ENCODE measurements at regions not wholly inside any gene's neighbourhood (a gene's known extent, or its start where the extent isn't known, plus 50 kb on each side); places are given as distances from the start of the nearest gene placed in this dataset.

- no peaks in the 10 kb centered on the region for H3K9me3 ChIP-seq (ENCODE audit: control insufficient read depth, low read length)
- H3K36me3 ChIP-seq (ENCODE audit: control insufficient read depth, insufficient read depth, low read length) = no peaks in the 10 kb centered on the region
- H3K27me3 ChIP-seq (ENCODE audit: control insufficient read depth, insufficient read depth, low read length) = no peaks in the 10 kb centered on the region
- H3K4me2 ChIP-seq (ENCODE audit: low read length) = no peak overlapping the region
- H3K9ac ChIP-seq = no peak overlapping the region
- H3K27ac ChIP-seq = no peak overlapping the region
- no peak overlapping the region for H3K4me3 ChIP-seq (ENCODE audit: low read depth, low read length)
- no peak for TF ChIP-seq CTCF (IDR thresholded peaks at IDR 0.05)
- H2AFZ ChIP-seq = no peak overlapping the region
- H3K79me2 ChIP-seq = no peaks in the 10 kb centered on the region
- H3K4me1 ChIP-seq = no peaks in the 10 kb centered on the region
Measured at GRCh38 chr9:126033318-126033717, 286.1 kb downstream of the PBX3 start.

- Histone ChIP-seq H3K27ac (no peak overlapping the region), H3K36me3 (ENCODE audit: control insufficient read depth, insufficient read depth, low read length) (no peaks in the 10 kb centered on the region), H3K27me3 (ENCODE audit: control insufficient read depth, insufficient read depth, low read length) (no peaks in the 10 kb centered on the region), H3K79me2 (no peaks in the 10 kb centered on the region), H3K9ac (no peak overlapping the region), H2AFZ (no peak overlapping the region), H3K4me2 (ENCODE audit: low read length) (no peak overlapping the region), H3K4me3 (ENCODE audit: low read depth, low read length) (no peak overlapping the region), H3K9me3 (ENCODE audit: control insufficient read depth, low read length) (no peaks in the 10 kb centered on the region), H3K4me1 (no peaks in the 10 kb centered on the region)
- no peak for TF ChIP-seq CTCF (IDR thresholded peaks at IDR 0.05)
Measured at GRCh38 chr9:126033956-126034355, 286.8 kb downstream of the PBX3 start.

- no peak overlapping the region for H3K4me3 ChIP-seq (ENCODE audit: low read depth, low read length)
- H3K9ac ChIP-seq = no peak overlapping the region
- no peak overlapping the region for H2AFZ ChIP-seq
- no peaks in the 10 kb centered on the region for H3K27me3 ChIP-seq (ENCODE audit: control insufficient read depth, insufficient read depth, low read length)
- no peaks in the 10 kb centered on the region for H3K9me3 ChIP-seq (ENCODE audit: control insufficient read depth, low read length)
- no peaks in the 10 kb centered on the region for H3K79me2 ChIP-seq
- no peaks in the 10 kb centered on the region for H3K4me1 ChIP-seq
- no peak for TF ChIP-seq CTCF (IDR thresholded peaks at IDR 0.05)
- H3K36me3 ChIP-seq (ENCODE audit: control insufficient read depth, insufficient read depth, low read length) = no peaks in the 10 kb centered on the region
- no peak overlapping the region for H3K4me2 ChIP-seq (ENCODE audit: low read length)
- no peak overlapping the region for H3K27ac ChIP-seq
Measured at GRCh38 chr9:126036881-126037291, 289.7 kb downstream of the PBX3 start.

- no peaks in the 10 kb centered on the region for H3K9me3 ChIP-seq (ENCODE audit: control insufficient read depth, low read length)
- H3K4me2 ChIP-seq (ENCODE audit: low read length) = no peak overlapping the region
- H3K79me2 ChIP-seq = no peaks in the 10 kb centered on the region
- H2AFZ ChIP-seq = no peak overlapping the region
- no peak overlapping the region for H3K27ac ChIP-seq
- no peaks in the 10 kb centered on the region for H3K4me1 ChIP-seq
- no peak for TF ChIP-seq CTCF (IDR thresholded peaks at IDR 0.05)
- H3K36me3 ChIP-seq (ENCODE audit: control insufficient read depth, insufficient read depth, low read length) = no peaks in the 10 kb centered on the region
- no peaks in the 10 kb centered on the region for H3K27me3 ChIP-seq (ENCODE audit: control insufficient read depth, insufficient read depth, low read length)
- no peak overlapping the region for H3K9ac ChIP-seq
- no peak overlapping the region for H3K4me3 ChIP-seq (ENCODE audit: low read depth, low read length)
Measured at GRCh38 chr9:126038790-126039189, 287.8 kb upstream of the MVB12B start.

- Histone ChIP-seq H2AFZ (no peak overlapping the region), H3K4me1 (no peaks in the 10 kb centered on the region), H3K9ac (no peak overlapping the region), H3K27me3 (ENCODE audit: control insufficient read depth, insufficient read depth, low read length) (no peaks in the 10 kb centered on the region), H3K4me2 (ENCODE audit: low read length) (no peak overlapping the region), H3K4me3 (ENCODE audit: low read depth, low read length) (no peak overlapping the region), H3K27ac (no peak overlapping the region), H3K9me3 (ENCODE audit: control insufficient read depth, low read length) (no peaks in the 10 kb centered on the region), H3K79me2 (no peaks in the 10 kb centered on the region), H3K36me3 (ENCODE audit: control insufficient read depth, insufficient read depth, low read length) (no peaks in the 10 kb centered on the region)
- TF ChIP-seq CTCF (IDR thresholded peaks at IDR 0.05) = no peak
Measured at GRCh38 chr9:126043681-126044080, 282.9 kb upstream of the MVB12B start.
